H9 (cell line): ENCODE measurements at regions not wholly inside any gene's neighbourhood (a gene's known extent, or its start where the extent isn't known, plus 50 kb on each side); places are given as distances from the start of the nearest gene placed in this dataset.

ENCODE experiments used
- DNase-seq: peaks from one replicate; pipeline ENCODE4 v3.0.0-alpha.2; 2017
- H2AFZ ChIP-seq: one replicate; pipeline ENCODE4 v1.6.1; 2013; ENCODE audit warnings: mild to moderate bottlenecking, low read length, control low read depth, moderate library complexity
- H2AK5ac ChIP-seq: 2 replicates; pipeline ENCODE4 v1.6.1; 2013; ENCODE audit warnings: low read length, control low read depth, mixed read lengths; ENCODE audit not compliant: insufficient read length
- H2BK120ac ChIP-seq: one replicate; pipeline ENCODE4 v1.6.1; 2013; ENCODE audit warnings: low read depth, mild to moderate bottlenecking, low read length, control low read depth, inconsistent platforms; ENCODE audit not compliant: poor library complexity, severe bottlenecking
- H2BK12ac ChIP-seq: 2 replicates; pipeline ENCODE4 v1.6.1; 2013; ENCODE audit warnings: low read length, control low read depth, mixed read lengths, low read depth; ENCODE audit not compliant: insufficient read length
- H2BK15ac ChIP-seq: 2 replicates; pipeline ENCODE4 v1.6.1; 2013; ENCODE audit warnings: low read depth, low read length, control low read depth
- H2BK20ac ChIP-seq: one replicate; pipeline ENCODE4 v1.6.1; 2013; ENCODE audit warnings: low read depth, mild to moderate bottlenecking, low read length, control low read depth, inconsistent platforms; ENCODE audit not compliant: poor library complexity, severe bottlenecking
- H2BK5ac ChIP-seq: 2 replicates; pipeline ENCODE4 v1.6.1; 2013; ENCODE audit warnings: low read length, control low read depth, mixed read lengths; ENCODE audit not compliant: insufficient read length
- H3K14ac ChIP-seq: 2 replicates; pipeline ENCODE4 v1.6.1; 2013; ENCODE audit warnings: low read length, control low read depth; ENCODE audit not compliant: insufficient read depth
- H3K18ac ChIP-seq: 2 replicates; pipeline ENCODE4 v1.6.1; 2013; ENCODE audit warnings: low read depth, mild to moderate bottlenecking, mixed read lengths, low read length, control low read depth; ENCODE audit not compliant: insufficient read length
- H3K23ac ChIP-seq: 2 replicates; pipeline ENCODE4 v1.6.1; 2013; ENCODE audit warnings: low read length, control low read depth, mixed read lengths, low read depth; ENCODE audit not compliant: insufficient read length
- H3K23me2 ChIP-seq: 2 replicates; pipeline ENCODE4 v1.6.1; 2013; ENCODE audit warnings: low read depth, mild to moderate bottlenecking, mixed read lengths, low read length, control low read depth; ENCODE audit not compliant: insufficient read length, poor library complexity, severe bottlenecking
- H3K27ac ChIP-seq: 2 replicates; pipeline ENCODE4 v1.5.1; 2013; ENCODE audit warnings: low read length, control low read depth, mixed read lengths, low read depth; ENCODE audit not compliant: insufficient read length
- H3K27me3 ChIP-seq: 2 replicates; pipeline ENCODE4 v1.6.1; 2013; ENCODE audit warnings: low read length, control low read depth, inconsistent platforms; ENCODE audit not compliant: insufficient read depth
- H3K4ac ChIP-seq: 2 replicates; pipeline ENCODE4 v1.6.1; 2013; ENCODE audit warnings: low read depth, mild to moderate bottlenecking, control low read depth, inconsistent platforms, low read length, moderate library complexity
- H3K4me1 ChIP-seq: 2 replicates; pipeline ENCODE4 v1.6.1; 2013; ENCODE audit warnings: low read length, control low read depth, inconsistent platforms; ENCODE audit not compliant: insufficient read depth
- H3K4me2 ChIP-seq: 2 replicates; pipeline ENCODE4 v1.6.1; 2013; ENCODE audit warnings: low read length, control low read depth, mixed read lengths; ENCODE audit not compliant: insufficient read length, insufficient read depth
- H3K56ac ChIP-seq: 2 replicates; pipeline ENCODE4 v1.6.1; 2013; ENCODE audit warnings: low read depth, mild to moderate bottlenecking, mixed read lengths, low read length, control low read depth; ENCODE audit not compliant: insufficient read length
- H3K79me1 ChIP-seq: 2 replicates; pipeline ENCODE4 v1.6.1; 2013; ENCODE audit warnings: low read depth, mild to moderate bottlenecking, moderate library complexity, low read length, control low read depth, inconsistent platforms; ENCODE audit not compliant: insufficient read depth, poor library complexity, severe bottlenecking
- H3K79me2 ChIP-seq: 2 replicates; pipeline ENCODE4 v1.6.1; 2013; ENCODE audit warnings: low read length, control low read depth, inconsistent platforms; ENCODE audit not compliant: insufficient read depth
- H3K9ac ChIP-seq: 2 replicates; pipeline ENCODE4 v1.6.1; 2013; ENCODE audit warnings: low read length, control low read depth, mixed read lengths; ENCODE audit not compliant: insufficient read length; ENCODE audit errors: extremely low read depth
- H3K9me3 ChIP-seq: one replicate; pipeline ENCODE4 v1.6.1; 2013; ENCODE audit warnings: low read depth, low read length, inconsistent platforms; ENCODE audit not compliant: control insufficient read depth
- H3T11ph ChIP-seq: one replicate; pipeline ENCODE4 v1.6.1; 2013; ENCODE audit warnings: mild to moderate bottlenecking, low read length, control low read depth, inconsistent platforms
- H4K20me1 ChIP-seq: one replicate; pipeline ENCODE4 v1.6.1; 2013; ENCODE audit not compliant: control insufficient read depth, insufficient read length, insufficient read depth
- H4K5ac ChIP-seq: 2 replicates; pipeline ENCODE4 v1.6.1; 2013; ENCODE audit warnings: low read depth, mild to moderate bottlenecking, mixed read lengths, low read length, control low read depth; ENCODE audit not compliant: insufficient read length
- H4K8ac ChIP-seq: replicated peaks from 2 replicates; pipeline ENCODE4 v1.6.1; 2013; ENCODE audit warnings: low read length, control low read depth, mixed read lengths, low read depth; ENCODE audit not compliant: insufficient read length
- H4K91ac ChIP-seq: 2 replicates; pipeline ENCODE4 v1.6.1; 2013; ENCODE audit warnings: low read depth, mild to moderate bottlenecking, moderate library complexity, mixed read lengths, low read length, control low read depth; ENCODE audit not compliant: insufficient read length
- H3K27ac Mint-ChIP-seq, 3 experiments: 2 replicates in 2 of 3; 3 replicates in 1 of 3; pipeline ENCODE4 v1.8.0; 2020 to 2021; ENCODE audit warnings: mixed read lengths in 3 of 3, mild to moderate bottlenecking in 1 of 3, moderate library complexity in 1 of 3
- H3K27me3 Mint-ChIP-seq: 2 replicates; pipeline ENCODE4 v1.8.0; 2021; ENCODE audit warnings: low read depth, mild to moderate bottlenecking, moderate library complexity, mixed read lengths
- H3K36me3 Mint-ChIP-seq, 3 experiments: 2 replicates in 2 of 3; 3 replicates in 1 of 3; pipeline ENCODE4 v1.8.0; 2020 to 2021; ENCODE audit warnings: low read depth in 3 of 3, mixed read lengths in 3 of 3; ENCODE audit not compliant: insufficient read depth in 1 of 3
- H3K4me1 Mint-ChIP-seq, 2 experiments: 2 replicates each; pipeline ENCODE4 v1.8.0; 2020; ENCODE audit warnings: mixed read lengths in 2 of 2
- H3K4me3 Mint-ChIP-seq, 2 experiments: 2 replicates in 1 of 2; 3 replicates in 1 of 2; pipeline ENCODE4 v1.8.0; 2020 to 2021; ENCODE audit warnings: mild to moderate bottlenecking in 2 of 2, mixed read lengths in 2 of 2, moderate library complexity in 1 of 2
- H3K9me3 Mint-ChIP-seq, 2 experiments: 2 replicates in 1 of 2; 3 replicates in 1 of 2; pipeline ENCODE4 v1.8.0; 2020; ENCODE audit warnings: mild to moderate bottlenecking in 2 of 2, mixed read lengths in 2 of 2, moderate library complexity in 1 of 2
- CTCF ChIP-seq: fragments of 200-600 bp; sonication (generic); conservative IDR thresholded peaks from 3 replicates; pipeline ENCODE4 v1.8.0; 2021; ENCODE audit warnings: antibody characterized with exemption, mild to moderate bottlenecking
- WGBS: extraction: QIAGEN DNeasy Blood & Tissue Kit; methylation state at CpG from one replicate; pipeline ENCODE4 v1.1.7; 2013; ENCODE audit warnings: missing lambda C conversion rate, low lambda C conversion rate, mixed read lengths; ENCODE audit not compliant: insufficient read length; ENCODE audit errors: extremely low coverage; 5-methylcytosine and 5-hydroxymethylcytosine counted together

GRCh38 chr12:103196467-103196866 is 239.0 kb downstream of the ASCL1 start:
- Histone ChIP-seq H2BK12ac (no peak overlapping the region), H3K23me2 (no peaks in the 10 kb centered on the region), H4K20me1 (no peaks in the 10 kb centered on the region), H3K4me2 (no peak overlapping the region), H4K8ac (no peak overlapping the region), H3K4ac (no peak overlapping the region), H4K5ac (no peak overlapping the region), H3K23ac (no peak overlapping the region), H3K9ac (no peak overlapping the region), H3K27ac (no peak overlapping the region), H2BK5ac (no peak overlapping the region), H3K9me3 (no peaks in the 10 kb centered on the region), H3K14ac (no peak overlapping the region), H3K18ac (no peak overlapping the region), H2AK5ac (no peak overlapping the region), H3K79me1 (no peaks in the 10 kb centered on the region), H3K4me1 (0 out of 2 replicates have a peak, but pooled peaks cover 5% of the 10 kb centered on the region), H3K56ac (no peak overlapping the region), H2BK15ac (no peak overlapping the region), H3T11ph (no peak overlapping the region), H2BK20ac (no peak overlapping the region), H2BK120ac (no peak overlapping the region), H3K79me2 (no peaks in the 10 kb centered on the region), H3K27me3 (no peaks in the 10 kb centered on the region), H2AFZ (no peak overlapping the region), H4K91ac (no peak overlapping the region)
- Mint-ChIP-seq H3K27ac (no peak overlapping the region), H3K9me3 (peaks cover 4 to 7% of the 10 kb centered on the region in 2 experiments; a peak in 4 of 5 replicates), H3K27me3 (no peaks in the 10 kb centered on the region; the same call in 1 of the 2 replicates), H3K36me3 (peaks cover 0 to 4% (median 0%) of the 10 kb centered on the region in 3 experiments; a peak in 3 of 7 replicates), H3K4me3 (no peak overlapping the region), H3K4me1 (peaks cover 21% of the 10 kb centered on the region in 2 experiments)
- WGBS = no CpG with 5 or more reads among the region's 4 CpGs
- no peak for TF ChIP-seq CTCF
- DNase-seq = no peak
